ENCODE measurements at regions not wholly inside any gene's neighbourhood (a gene's known extent, or its start where the extent isn't known, plus 50 kb on each side); places are given as distances from the start of the nearest gene placed in this dataset.

- TF ChIP-seq ZNF274 (IDR thresholded peaks at IDR 0.05; ENCODE audit: low read depth, low read length) (no peak), SUZ12 (IDR thresholded peaks at IDR 0.05; ENCODE audit: extremely low read depth, insufficient read depth, insufficient read length) (no peak), YY1 (IDR thresholded peaks at IDR 0.05; ENCODE audit: insufficient read depth, insufficient read length) (no peak)
These were observed 541.7 kb downstream of the BCOR start for GRCh38 chrX:39556056-39556455.

Data from NT2/D1 (cell line).